Left kidney (tissue), 1 donor: ENCODE measurements at regions not wholly inside any gene's neighbourhood (a gene's known extent, or its start where the extent isn't known, plus 50 kb on each side); places are given as distances from the start of the nearest gene placed in this dataset.
A peak's percentile ranks its signal among the peaks of the same experiment; 100 is the strongest.

Experiments
- DNase-seq: peaks from one replicate; pipeline ENCODE4 v3.0.0-alpha.2; 2013

GRCh38 chr18:75582940-75583339 lies 155.4 kb upstream of the SMIM21 start:
- DNase-seq, result no peak

- no peak for DNase-seq
Observed at GRCh38 chr18:75582406-75582821, 154.9 kb upstream of the SMIM21 start.

- DNase-seq, result no peak
Observed at GRCh38 chr18:75581336-75582131, 154.0 kb upstream of the SMIM21 start.

GRCh38 chr18:75574187-75574586 lies 146.7 kb upstream of the SMIM21 start:
- no peak for DNase-seq

- no peak for DNase-seq
Observed at GRCh38 chr18:75563150-75563549, 135.6 kb upstream of the SMIM21 start.

GRCh38 chr18:75562216-75562615 lies 134.7 kb upstream of the SMIM21 start:
- no peak for DNase-seq

GRCh38 chr18:75558790-75559189 lies 131.3 kb upstream of the SMIM21 start:
- DNase-seq, result no peak

- no peak for DNase-seq
Observed at GRCh38 chr18:75556841-75557240, 129.3 kb upstream of the SMIM21 start.

- no peak for DNase-seq
Observed at GRCh38 chr18:75554644-75555185, 127.2 kb upstream of the SMIM21 start.

GRCh38 chr18:75554176-75554575 lies 126.7 kb upstream of the SMIM21 start:
- DNase-seq, result no peak

- DNase-seq, result no peak
Observed at GRCh38 chr18:75553021-75553420, 125.5 kb upstream of the SMIM21 start.

GRCh38 chr18:75551071-75551470 lies 123.6 kb upstream of the SMIM21 start:
- no peak for DNase-seq

GRCh38 chr18:75548353-75548905 lies 120.9 kb upstream of the SMIM21 start:
- DNase-seq, result peak; percentile 60

- DNase-seq, result no peak
Observed at GRCh38 chr18:75546964-75547363, 119.5 kb upstream of the SMIM21 start.

GRCh38 chr18:75545189-75545588 lies 117.7 kb upstream of the SMIM21 start:
- DNase-seq, result no peak

- no peak for DNase-seq
Observed at GRCh38 chr18:75544496-75544895, 117.0 kb upstream of the SMIM21 start.

- DNase-seq, result no peak
Observed at GRCh38 chr18:75544051-75544481, 116.6 kb upstream of the SMIM21 start.

GRCh38 chr18:75538727-75539126 lies 111.2 kb upstream of the SMIM21 start:
- DNase-seq, result no peak

GRCh38 chr18:75533950-75534349 lies 106.4 kb upstream of the SMIM21 start:
- DNase-seq, result no peak

- no peak for DNase-seq
Observed at GRCh38 chr18:75533209-75533608, 105.7 kb upstream of the SMIM21 start.

GRCh38 chr18:75531851-75532459 lies 104.5 kb upstream of the SMIM21 start:
- no peak for DNase-seq

- DNase-seq, result no peak
Observed at GRCh38 chr18:75531212-75531850, 103.8 kb upstream of the SMIM21 start.
